ENCODE measurements at regions not wholly inside any gene's neighbourhood (a gene's known extent, or its start where the extent isn't known, plus 50 kb on each side); places are given as distances from the start of the nearest gene placed in this dataset.

DNA sequence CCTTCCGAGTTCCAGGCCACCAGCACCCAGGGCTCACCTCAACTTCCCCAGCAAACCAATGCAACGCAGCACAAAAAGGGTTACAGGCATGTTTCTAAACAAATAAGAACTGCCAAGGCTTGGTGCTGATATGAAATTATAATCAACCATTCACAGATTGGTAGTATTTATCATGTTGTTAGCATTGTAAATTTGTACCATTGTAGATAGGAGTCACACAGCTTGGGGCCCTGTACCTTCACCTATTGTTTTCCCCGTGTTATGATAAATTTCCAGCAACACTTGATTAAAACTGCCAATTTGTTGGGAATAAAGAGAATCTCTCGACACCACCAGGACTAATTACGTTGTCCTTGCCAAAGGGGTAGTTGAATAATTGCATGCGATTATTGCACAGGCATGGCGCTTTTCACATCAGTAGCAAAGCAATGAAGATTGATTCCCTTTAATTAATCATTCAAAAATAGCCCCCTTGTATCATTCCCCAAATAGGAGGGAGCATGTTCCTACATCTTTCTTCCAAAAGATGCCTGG is 454.1 kb downstream of the ZNF608 start:
- DNase-seq: no peak

DNA sequence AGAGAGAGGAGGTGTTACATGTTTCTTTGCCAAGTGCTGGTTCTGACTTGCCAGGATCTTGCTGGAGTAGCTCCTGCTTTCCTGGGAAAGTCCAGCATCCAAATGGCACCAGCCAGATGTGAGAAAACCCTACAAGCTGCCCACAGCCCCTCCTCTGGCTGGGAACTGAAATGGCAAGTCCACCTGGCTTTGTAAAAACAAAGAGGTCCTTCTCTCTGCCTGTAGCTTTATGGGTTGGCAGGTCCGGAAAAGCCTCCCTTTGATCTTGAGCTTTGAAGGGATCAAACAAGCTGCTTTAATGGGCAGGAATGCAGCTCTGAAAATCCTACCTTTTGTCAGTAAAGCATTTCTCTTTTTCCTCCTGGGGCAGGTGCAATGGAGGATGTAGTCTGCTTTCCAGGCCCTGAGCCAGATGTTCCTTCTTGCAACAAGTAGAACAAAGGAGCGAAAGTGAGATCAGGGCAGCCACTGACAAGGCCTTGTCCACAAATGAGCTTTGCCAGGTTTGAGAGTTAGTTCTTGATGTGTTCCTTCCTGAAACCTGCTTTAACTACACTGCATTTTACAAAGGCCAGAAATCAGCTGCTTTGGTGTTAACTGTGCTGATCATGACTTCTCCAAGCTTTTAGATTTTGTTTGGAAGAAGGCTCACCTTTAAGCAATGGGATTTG is 456.7 kb downstream of the ZNF608 start:
- DNase-seq: peak; percentile 91

DNA sequence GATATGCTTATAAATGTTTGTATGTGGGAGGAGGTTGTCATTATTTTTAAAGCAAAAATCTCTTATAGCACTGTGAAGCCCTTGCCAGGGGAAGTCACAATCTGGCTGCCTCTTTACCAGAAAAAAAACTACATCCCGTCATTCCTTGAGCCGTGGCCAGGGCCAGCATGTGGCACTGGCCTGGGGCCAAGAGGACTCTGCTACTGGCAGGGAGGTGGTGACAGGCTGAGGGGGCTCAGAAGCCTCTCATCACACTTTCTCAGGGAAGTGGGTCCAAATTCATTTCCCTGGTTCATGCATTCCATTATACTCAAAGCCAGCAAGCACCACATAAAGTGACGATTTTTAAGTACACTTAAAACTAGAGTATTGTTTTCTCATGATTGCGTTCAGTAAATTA is 457.3 kb downstream of the ZNF608 start:
- DNase-seq: no peak

DNA sequence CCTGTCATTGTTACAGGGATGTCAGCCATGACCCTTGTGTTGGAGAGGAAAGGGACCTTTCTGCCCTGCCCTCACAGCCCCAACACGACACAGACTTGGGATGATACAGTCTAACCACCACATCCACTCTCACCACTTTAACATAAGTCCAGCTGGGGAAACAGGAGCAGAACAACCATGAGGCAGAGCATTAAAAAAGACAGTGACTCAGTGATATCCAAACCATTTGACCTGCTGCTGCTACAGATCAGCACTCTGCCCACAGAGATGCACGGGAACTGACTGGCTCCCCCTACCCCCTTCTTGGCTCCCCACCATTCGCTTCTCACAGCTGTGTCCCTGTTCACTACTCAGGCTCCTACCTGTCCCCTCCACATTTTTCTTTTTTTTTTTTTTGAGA is 458.6 kb downstream of the ZNF608 start:
- no peak for DNase-seq

DNA sequence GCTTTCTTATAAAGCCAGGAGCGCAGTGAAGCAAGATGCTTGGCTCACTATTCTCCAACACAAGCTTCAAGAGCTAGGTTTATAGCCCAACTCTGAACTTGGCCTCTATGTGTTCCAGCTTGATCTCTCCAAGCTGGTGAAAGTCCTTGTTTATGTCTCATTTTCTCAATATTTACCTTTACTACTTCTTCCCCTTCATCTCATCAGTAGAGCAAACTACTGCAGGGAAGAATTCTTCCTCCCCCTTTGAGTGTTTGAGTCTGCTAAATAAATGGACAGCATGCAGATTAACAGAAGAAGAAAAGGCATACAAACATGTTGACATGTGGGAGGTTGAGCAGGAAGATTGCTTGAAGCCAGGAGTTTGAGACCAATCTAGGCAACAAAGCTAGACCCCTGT is 460.7 kb downstream of the ZNF608 start:
- DNase-seq: no peak

DNA sequence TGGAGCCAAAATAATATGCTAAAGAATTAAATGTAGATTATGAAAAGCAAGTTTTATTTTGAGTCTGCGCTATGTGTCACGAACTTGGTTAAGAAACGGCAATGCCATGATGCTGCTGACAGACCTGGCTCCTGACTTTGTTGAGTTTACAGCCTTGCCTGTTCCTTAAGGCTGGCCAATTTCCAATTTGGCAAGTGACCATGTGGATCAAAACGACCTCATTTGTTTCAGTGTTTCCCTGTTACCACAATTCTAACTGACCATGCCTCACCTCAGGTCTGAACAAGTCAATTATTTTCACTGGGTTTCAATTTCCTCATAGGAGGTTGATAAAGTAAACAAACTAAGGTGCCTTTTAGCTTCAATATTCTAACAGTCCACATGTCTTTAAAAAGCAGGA is 461.4 kb downstream of the ZNF608 start:
- no peak for DNase-seq

DNA sequence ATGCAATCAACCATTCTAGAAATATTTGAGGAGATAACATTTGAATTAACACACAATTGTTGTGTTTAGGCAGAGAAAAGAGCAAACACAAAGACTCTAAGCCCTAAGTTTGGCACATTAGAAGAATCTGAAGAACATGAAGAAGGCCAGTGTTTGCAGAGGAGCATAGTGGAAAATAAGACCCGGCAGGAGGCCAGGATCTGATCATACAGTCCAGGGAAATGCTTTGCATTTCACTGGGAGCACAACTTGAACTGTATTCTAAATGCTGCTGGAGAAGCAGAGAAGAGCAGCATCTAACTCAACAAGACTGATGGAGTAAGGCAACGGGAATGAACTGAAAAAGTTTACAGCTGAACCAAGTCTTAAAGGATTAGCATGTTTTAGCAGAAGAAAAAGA is 463.4 kb downstream of the ZNF608 start:
- DNase-seq: no peak

DNA sequence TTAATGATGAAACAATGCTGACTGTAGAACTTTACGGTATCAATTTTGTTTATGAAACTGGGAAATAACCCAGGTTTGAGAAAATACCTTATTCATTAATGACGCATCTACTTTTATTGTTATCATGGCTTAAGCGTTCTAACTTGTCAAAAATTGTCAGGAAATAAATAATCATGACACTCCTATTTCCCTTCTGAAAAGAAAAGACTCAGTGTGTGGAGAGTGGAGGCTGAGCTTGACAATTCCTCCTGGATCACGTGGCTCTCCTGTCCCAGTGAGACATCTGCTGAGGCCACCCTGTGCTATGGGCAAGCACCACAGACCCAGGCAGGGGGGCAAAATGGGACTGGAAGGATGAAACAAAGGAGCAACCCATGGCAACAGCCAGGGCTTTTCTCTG is 466.4 kb downstream of the ZNF608 start:
- no peak for DNase-seq

DNA sequence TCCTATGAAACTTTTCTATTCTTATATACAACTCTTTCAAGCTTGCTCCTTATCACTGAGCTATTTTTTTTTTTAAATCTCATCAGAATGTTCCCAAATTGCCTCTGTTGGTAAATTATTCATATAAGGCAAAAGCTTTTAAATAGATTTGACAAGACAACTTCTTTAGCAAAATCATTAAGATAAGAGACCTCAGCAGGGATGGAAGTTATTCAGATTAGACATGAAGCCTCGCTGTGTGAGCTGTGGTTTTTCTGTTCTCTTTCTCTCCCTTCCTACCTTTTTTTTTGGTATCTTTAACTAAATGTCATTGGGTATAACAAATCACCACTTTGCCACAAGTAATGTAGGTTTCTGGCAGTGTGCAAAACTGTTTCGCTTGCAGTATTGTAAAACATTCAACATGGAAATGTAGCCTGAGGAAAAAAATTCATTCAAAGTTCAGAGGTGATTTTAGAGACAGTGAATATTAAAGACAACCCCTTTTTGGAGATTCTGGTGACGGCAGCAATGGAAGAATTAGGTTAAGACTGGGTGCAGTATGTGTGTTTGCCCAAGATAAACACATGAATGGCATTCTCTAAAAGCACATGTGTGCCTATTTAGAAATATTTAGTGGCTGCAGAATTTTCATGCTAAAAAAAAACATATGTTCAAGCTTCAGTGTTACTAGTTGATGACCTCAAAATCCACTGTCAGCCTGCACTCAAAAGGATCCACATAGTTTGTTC is 467.1 kb downstream of the ZNF608 start:
- DNase-seq: no peak

DNA sequence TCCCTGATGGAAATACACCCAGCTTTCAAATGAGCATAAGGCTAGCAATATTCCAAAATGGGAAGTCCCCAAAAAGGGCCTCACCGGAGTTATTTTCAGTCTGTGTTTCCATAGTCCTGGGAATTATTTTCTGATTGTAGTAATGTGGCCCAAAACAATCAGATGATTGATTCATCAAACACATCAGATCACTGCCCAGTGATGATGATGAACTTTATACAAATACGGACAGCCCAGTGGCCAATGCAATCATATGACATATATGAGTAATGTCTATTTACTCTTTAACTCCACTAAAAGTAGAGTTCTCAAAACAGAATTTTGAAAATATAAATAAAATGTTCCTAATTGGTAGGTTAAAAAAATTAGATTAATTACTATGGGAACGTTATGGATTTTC is 467.8 kb downstream of the ZNF608 start:
- DNase-seq: no peak

DNA sequence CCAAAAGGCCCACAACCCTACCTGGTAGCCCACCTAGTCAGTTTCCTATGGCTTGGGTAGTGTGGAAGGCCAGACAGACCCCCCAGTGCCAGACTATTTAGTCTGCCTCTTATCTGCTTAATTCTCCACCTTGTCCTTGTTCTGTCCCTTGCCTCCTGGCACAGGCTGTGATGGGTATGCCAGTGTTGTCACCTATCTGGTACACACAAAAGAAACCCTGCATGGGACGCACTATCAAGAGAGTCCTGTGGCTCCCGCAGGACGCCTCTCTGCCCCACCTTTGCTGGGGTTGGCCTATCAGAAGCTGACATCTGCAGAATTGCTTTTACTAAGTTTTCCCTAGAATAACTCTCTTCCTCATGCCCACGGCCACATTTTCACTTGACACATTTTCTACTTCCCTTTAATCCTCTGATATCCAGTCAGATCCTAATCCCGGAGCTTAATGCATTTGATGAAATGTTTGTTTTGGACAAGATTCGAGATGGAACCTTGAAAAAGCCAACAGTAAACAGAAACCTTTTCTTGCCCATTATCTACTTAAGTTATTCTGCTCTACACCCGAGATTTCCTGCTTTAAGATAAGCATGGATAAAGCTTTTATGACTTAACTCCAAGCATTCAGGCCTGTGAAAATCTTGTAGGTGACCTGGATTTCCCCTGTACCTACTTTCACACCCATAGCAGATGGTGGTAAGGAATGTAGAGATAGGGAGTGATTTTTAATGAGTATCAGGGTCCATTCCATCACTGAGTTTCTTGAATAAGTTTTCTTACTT is 468.5 kb downstream of the ZNF608 start:
- DNase-seq: no peak

DNA sequence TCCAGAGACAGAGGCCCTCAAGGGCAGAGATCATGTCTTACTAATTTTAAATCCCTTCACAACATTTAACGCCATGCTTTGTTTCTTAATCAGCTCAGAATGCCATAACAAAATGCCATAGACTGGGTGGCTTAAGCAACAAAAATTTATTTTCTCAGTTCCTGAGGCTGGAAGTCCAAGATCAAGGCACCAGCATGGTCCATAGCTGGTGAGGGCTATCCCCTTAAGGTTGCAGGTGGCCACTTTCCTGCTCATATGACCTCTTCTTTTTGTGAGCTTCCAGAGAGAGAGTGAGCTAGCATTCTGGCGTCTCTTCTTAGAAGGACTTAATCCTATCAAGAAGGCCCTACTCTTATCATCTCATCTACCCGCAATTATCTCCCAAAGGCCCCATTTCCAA is 470.3 kb downstream of the ZNF608 start:
- DNase-seq: no peak

DNA sequence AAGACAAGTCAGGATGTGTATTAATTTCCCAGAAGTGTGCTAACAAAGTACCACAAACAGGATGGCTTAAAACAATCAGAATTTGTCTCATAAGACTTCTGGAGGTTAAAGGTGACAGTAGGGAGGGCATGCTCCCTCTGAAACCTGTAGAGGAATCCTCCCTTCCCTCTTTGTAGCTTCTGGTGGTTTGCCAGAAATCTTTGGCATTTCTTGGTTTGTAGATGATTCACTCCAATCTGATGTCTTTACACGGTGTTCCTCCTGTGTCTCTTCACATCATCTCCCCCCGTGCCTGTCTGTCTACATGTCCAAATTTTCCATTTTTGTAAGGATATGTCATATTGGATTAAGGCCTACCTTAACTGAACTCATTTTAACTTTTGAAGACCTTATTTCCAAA is 471.5 kb downstream of the ZNF608 start:
- DNase-seq: no peak

DNA sequence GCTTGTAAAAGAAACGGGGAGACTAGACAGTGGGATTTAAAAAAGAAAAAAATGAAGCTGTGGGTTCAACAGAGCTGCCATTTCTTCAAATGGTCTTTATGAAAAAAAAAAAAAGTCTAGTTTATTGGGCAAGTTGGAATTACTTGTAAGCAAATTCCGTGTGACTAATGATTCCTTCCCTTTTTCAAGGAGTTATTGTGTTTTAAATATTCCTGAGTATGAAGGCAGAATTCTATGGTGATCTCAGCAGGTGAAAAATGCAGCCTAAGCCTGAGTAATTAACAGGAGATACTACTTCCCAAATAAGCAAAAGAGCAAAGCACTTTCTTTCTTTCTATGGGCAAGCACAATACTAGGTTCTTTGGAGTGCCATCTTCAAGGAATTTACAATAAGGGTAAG is 481.9 kb downstream of the ZNF608 start:
- DNase-seq: no peak

DNA sequence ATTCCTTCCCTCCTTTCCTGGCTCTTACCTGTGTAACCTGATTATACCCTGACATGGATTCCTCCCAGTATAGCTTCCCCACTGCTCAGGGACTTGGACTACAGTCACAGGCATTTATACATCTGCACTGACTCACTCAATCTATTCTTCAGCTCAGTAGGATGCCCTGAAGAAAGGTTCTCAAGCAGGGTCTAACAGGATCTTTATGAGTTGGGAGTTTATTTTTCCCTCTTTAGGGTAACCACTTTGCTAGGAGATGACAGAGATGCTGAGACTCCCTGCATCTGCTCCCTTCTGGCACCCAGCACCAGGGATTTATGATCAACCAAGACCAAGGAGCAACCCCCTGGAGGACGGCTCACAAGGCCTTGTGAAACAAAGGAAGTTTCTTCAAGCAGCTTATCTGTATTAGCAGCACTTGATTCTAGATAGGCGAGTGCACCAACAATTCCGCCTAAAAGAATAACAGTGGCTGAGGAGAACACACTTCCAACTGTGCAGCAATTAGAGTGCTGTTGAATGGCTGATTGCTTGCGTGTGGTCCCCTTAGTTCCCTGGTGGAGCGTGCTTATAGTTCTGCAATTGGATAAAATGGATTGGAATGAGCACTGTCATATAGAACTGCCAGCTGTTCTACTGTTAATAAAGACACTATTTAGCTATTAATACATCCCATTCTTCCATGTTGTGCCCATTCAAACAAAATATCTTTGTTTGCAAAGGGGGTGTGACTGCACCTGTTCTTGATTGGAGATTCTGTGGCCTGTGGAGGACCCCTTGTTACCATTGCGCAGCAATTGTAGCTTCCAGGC is 482.6 kb downstream of the ZNF608 start:
- DNase-seq: no peak

DNA sequence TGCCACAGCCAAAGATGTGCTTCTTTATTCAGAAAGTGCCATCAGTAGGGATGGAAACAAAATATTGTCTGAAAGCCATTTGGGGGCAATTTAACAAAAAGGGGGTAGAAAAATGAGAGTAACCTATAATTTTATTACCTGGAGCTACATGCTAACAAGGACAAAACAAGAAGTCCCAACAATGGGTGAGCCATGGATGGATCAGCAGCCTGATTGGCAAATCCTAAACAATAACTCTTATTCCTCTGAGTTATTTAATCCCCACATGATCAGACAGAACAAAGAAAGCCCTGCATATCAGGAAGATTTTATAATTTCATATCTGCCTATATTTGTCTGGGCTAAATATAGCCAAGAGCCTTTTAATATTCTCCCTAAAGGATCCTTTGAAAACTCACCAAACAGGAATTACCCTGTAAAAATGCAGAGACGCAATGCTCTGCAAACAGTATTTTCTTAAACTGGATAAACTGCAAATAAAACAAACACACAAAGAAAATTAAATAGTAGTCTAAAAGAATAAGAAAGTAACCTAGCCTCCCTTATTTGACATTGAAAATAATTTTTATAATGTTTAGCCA is 483.4 kb downstream of the ZNF608 start:
- no peak for DNase-seq

DNA sequence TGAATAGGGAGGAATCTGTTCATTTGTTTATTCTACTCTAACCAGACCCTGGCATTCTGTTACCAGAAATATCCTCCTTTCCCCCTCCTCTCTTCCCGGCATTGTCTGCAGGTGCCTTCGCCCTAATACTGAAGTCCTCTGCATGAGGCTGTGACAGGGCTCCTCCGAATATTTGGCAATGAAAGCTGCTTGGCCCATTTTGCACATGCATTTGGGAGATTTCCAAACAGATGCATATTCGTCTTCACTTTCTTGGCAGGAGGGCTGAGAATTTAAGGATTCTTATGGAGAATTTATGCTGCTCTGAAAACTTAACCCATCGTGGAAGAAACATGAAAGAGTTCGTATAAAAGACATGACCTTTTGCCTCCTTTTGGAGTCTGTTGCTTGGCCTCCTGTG is 484.0 kb downstream of the ZNF608 start:
- no peak for DNase-seq

DNA sequence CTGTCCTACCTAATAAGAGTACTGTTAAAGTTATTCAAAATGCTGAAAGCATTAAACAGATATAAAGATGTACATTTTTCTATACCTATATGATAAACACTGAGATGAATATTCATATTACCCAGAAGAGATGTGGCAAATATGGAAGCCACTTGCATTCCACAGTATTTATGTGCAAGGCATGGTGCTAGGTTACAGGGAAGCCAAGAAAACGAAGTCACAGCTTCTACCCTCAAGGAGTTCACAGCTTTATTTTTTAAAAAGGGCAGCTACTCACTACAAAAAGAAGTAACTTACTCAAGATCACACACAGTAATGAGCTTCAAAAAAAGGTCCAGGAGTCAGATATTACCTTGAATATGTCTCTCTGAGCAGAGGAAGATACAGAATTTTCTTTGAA is 484.6 kb downstream of the ZNF608 start:
- DNase-seq: no peak

DNA sequence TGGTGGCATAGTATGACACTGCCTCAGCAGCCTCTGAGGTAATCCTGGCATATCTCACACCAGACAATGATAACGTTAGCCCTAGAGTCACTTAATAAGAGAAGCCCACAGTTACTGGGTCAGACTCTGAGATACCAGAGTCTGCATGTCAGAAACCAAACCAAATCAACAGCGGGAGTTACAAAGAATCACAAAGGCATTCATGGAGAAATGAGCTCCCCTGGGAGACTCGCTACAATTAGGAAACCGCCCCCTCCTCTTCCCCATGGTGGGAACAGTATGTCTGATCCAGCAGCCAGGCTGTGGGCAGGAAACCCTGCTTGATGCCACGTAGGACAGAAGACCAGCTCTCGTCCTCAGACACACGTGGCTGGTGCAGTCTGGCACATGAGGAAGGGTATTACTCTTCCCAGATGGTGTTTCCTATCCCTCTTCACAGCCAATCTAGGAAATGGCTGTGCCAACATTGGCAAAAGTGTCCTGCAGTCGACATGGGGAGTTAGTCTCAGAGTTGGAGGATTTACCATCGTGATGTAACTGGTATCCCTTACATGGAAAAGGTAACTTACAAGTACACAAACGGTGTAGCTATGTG is 485.4 kb downstream of the ZNF608 start:
- DNase-seq: no peak

DNA sequence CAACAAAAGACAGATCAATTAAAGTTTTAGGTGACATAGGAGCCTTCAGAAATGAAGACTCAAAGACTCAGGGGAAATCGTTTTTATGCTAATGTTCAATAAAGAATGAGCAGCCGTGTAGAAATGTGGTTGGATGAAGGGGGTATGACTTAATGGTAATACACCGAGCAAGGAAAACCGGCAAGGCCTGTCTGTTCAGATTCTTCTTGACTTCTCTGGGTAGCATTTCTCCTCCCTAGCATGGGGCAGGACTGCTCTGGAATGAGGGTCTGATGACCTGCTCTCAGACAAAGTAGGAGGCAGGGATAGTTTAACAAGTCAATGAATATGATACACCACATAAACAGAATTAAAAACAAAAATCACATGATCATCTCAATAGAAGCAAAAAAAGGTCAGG is 487.4 kb downstream of the ZNF608 start:
- DNase-seq: no peak

DNA sequence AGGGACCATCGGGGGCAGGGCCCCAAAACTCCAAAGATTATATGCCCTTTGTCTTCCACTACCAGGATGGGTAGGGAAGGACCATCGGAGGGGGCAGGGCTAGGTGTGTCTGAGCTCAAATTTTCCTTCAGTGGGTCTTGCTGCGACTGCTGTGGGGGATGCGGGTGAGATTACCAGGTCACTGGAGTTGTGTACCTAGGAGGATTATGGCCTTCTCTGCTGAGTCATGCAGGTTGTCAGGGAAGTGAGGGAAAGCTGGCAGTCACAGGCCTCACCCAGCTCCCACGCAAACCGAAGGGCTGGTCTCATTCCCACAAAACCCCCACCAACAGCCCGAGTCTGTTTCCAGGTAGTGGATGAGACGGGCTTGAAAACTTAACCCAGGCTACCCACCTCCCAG is 489.4 kb downstream of the ZNF608 start:
- no peak for DNase-seq

DNA sequence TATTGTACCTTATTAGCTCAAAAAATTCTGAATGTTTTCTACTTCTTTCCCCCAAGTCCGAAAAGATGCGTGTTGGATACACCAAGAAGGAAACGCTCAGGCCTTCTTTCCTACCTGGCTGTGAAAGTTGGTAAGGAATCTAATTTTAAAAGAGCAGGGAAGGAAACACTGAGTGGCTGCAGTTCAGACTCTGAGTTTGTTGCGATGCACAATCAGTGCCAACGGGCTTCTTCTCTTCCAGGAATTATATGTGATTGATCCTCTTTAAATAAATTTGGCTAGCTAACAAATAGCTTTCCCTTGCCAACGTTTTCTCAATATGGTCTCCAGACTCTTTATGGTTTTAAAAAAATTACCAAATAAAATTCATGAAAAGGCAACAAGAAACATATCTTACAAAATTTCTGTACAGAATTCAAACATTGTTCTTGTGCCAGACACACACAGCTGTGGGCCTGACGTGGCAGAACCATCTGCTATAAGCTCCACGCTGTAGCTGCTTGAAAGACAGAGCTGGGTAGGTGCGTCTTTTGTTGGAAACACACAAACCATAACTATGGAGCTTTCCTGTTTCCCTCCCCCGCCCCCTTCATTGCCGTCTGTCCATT is 493.1 kb downstream of the ZNF608 start:
- DNase-seq: no peak
